Gastroesophageal sphincter (tissue), 4 donors: ENCODE measurements at regions not wholly inside any gene's neighbourhood (a gene's known extent, or its start where the extent isn't known, plus 50 kb on each side); places are given as distances from the start of the nearest gene placed in this dataset.
"Not testable (repeated sequence)": the region's sequence is repeated elsewhere in the genome, so short reads cannot be mapped to it uniquely, and the experiment has no call there.

ENCODE experiments used
- ATAC-seq: fragments of 150-250 bp; one replicate; pipeline ENCODE4 v1.9.1; 2016; ENCODE audit warnings: mild to moderate bottlenecking, moderate library complexity
- H3K27ac ChIP-seq, 4 donors: fragments of 200-600 bp; sonication (generic) in 3 of 4; 1 replicate in 3 of 4; 2 replicates in 1 of 4; pipeline ENCODE4 v1.5.1; 2016 to 2019
- H3K27me3 ChIP-seq: fragments of 200-600 bp; sonication (generic); one replicate; pipeline ENCODE4 v1.5.1; 2019
- H3K36me3 ChIP-seq, 2 donors: fragments of 200-600 bp; sonication (generic); one replicate each; pipeline ENCODE4 v1.5.1; 2019; ENCODE audit warnings: control low read depth in 1 of 2
- H3K4me1 ChIP-seq, 3 donors: fragments of 200-600 bp; sonication (generic); 1 replicate in 2 of 3; 2 replicates in 1 of 3; pipeline ENCODE4 v1.5.1; 2016 to 2019; ENCODE audit warnings: control low read depth in 2 of 3
- H3K4me3 ChIP-seq, 2 donors: fragments of 200-600 bp; sonication (generic); one replicate each; pipeline ENCODE4 v1.5.1; 2019; ENCODE audit warnings: mild to moderate bottlenecking in 1 of 2, moderate library complexity in 1 of 2
- H3K9me3 ChIP-seq, 3 donors: fragments of 200-600 bp; sonication (generic); one replicate each; pipeline ENCODE4 v1.5.1; 2017 to 2019; ENCODE audit warnings: control low read depth in 2 of 3
- CTCF ChIP-seq, 4 experiments: fragments of 200-600 bp in 2 of 4; fragments of 450-650 bp in 2 of 4; sonication (generic) in 1 of 4; IDR thresholded peaks; one replicate each; pipeline ENCODE4 v1.5.1; 2017 to 2019; ENCODE audit warnings: antibody characterized with exemption in 4 of 4, mild to moderate bottlenecking in 2 of 4, moderate library complexity in 2 of 4
- POLR2A ChIP-seq, 2 donors: fragments of 450-650 bp; IDR thresholded peaks; one replicate each; pipeline ENCODE4 v1.6.1; 2017; ENCODE audit warnings: antibody characterized with exemption in 2 of 2, mild to moderate bottlenecking in 2 of 2, moderate library complexity in 1 of 2
- POLR2AphosphoS5 ChIP-seq: sonication (generic); formaldehyde crosslinking; IDR thresholded peaks from one replicate; pipeline ENCODE4 v1.6.1; 2017; ENCODE audit warnings: antibody characterized with exemption
- WGBS, 2 donors: methylation state at CpG; one replicate each; pipeline ENCODE4 v1.1.5; 2018; ENCODE audit warnings: low coverage in 1 of 2; 5-methylcytosine and 5-hydroxymethylcytosine counted together

GRCh38 chr4:56575820-56576429, 70.3 kb downstream of the ARL9 start:
- Histone ChIP-seq H3K9me3 (no peaks in the 10 kb centered on the region), H3K4me1 (no peaks in the 10 kb centered on the region), H3K36me3 (no peaks in the 10 kb centered on the region), H3K4me3 (no peak overlapping the region), H3K27me3 (no peaks in the 10 kb centered on the region), H3K27ac (no peak overlapping the region)
- no peak for ATAC-seq
- peak; percentile 29 to 59 (median 42) for TF ChIP-seq CTCF (IDR thresholded peaks at IDR 0.05)
- no peak for TF ChIP-seq POLR2A (IDR thresholded peaks at IDR 0.05)
- no peak for TF ChIP-seq POLR2AphosphoS5
- WGBS, 2 donors, result 12 to 20% methylated on average over 1 of the region's 1 CpG

GRCh38 chr4:56592417-56592816, 86.8 kb downstream of the ARL9 start:
- H3K9me3 ChIP-seq, result not testable (repeated sequence)
- WGBS, 2 donors, result 40 to 63% methylated on average over 2 to 4 of the region's 41 CpGs

More at GRCh38 chr4:56592417-56592816, 86.8 kb downstream of the ARL9 start:
- H3K27me3 ChIP-seq, result peaks cover 17% of the 10 kb centered on the region
- not testable (repeated sequence) for H3K36me3 ChIP-seq, H3K27ac ChIP-seq, H3K4me1 ChIP-seq, H3K4me3 ChIP-seq, ATAC-seq
